HG03159 (cell line): ENCODE measurements at regions not wholly inside any gene's neighbourhood (a gene's known extent, or its start where the extent isn't known, plus 50 kb on each side); places are given as distances from the start of the nearest gene placed in this dataset.
"Not testable (repeated sequence)": the region's sequence is repeated elsewhere in the genome, so short reads cannot be mapped to it uniquely, and the experiment has no call there.

ENCODE experiments used
- ATAC-seq: cut with Tn5 transposase; IDR thresholded peaks from one replicate; pipeline ENCODE4 v1.9.1; 2021; ENCODE audit warnings: mild to moderate bottlenecking, moderate library complexity; ENCODE audit not compliant: unreplicated experiment

DNA sequence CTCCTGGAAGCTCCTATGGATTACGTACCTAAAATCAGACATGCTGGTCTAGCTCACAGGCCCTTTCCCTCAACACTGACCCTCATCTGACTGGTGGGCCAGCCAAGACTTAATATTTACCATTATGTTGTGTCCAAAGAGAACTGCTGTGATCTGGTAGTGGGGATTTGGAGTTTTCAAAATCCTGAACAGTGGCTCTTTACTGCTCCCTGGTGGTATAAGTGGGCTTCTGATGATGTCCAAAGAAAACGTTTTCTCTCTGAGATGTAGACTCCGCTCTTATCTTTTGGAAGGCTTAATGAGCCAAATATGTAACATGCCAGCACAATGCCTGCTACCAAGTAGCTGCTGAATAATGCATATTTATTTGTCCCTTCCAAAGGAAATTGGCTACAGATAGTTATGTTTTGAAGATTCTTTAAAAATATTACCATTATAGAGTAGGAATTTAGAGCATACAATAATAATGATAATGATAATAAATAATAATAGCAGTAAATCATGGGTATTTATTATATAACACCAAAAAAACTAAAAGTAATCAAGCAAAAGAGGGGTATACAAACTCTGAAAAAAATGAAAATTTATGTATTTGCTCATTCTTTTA lies 406.6 kb upstream of the TNC start:
- peak; percentile 73 for ATAC-seq

DNA sequence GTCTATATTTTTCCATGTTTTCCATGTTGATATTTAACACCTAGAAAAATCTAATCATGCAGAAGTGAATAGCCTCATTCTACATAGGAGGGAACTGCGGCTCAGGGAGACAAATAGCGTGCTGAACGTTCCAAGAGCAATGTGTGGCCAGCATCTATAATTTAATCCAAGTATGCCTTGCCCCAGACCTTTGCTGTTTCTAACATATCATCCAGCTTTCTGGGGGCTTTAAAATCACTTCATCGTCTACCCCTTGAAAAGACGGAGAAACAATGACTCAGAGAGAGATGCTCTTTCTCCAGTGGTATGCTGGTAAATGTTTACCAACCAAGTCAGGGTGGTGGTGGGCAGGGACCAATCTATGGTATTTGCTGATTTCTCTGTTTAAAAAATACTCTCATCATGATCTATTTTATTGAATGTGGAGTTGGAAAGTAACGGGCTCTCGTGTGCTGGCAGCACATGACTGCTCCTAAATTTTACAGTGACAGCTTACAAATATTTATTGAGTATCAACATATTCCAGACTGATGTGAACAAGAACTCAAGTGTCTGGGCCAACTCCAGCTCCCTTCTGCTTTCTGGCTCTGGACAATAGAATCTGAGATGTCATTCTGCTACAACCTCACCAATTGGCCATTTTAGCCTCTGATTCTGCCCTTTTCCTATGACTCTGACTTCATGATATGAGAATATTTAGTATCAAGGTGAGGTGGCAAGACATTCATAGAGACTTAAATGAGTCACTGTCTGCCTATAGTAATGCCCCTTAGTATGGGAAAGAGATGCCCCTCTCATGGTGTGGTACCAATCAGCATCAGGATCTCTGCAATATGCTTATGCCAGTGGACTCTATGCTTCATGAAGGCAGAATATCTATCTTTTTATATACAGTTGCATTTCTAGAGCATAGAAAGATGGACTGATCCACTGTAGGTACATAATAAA lies 407.4 kb upstream of the TNC start:
- no peak for ATAC-seq

DNA sequence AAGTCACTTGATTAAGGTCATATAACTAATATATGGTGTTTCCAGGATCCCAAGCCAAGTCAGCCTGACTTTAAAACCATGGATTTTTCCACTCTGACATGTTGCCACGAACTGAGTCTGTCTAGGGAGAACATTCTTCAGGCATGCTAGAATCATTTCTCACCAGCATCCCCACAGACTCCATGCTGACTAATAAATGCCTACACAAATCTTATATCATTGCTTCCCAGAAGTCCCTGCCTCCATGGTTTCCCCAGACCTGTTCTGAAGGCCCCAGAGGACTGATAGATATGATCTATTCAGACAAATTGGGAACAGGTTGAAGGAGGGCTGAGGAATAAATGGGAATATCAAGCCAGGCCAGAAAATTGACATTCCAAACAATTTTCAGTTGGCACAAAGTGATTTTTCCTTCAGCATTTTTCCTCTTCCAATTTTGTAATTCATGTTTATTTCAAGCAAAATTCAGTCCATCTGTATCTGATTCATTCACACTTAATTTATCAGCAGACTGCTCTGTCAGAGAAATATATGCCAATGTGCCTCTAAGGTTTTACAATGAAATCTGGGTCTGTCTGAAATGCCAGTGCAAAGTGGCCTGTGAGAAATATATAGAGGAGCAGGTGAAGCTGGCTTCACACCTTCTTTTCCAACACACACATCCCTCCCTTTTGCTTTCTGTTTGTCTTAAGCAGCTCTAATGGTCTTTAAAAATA lies 413.6 kb upstream of the TNC start:
- no peak for ATAC-seq

DNA sequence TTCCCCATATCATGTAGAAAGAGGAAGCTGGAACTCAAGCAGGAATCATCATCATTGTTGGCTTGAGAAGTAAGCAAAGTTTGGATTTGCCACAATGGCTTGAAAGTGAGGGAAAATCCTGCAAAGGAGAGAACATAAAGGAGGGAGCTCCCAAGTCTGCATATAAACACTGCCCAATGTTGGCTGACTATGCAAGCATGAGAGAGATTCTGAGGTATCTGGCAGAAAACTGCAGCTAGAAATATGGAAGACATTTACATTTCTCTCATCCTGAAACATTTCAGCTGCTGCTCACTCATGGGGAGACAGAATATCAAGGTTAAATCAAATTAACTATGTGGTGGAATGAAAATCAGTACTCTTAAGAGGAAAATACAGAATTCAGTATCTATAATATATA lies 415.6 kb upstream of the TNC start:
- no peak for ATAC-seq

DNA sequence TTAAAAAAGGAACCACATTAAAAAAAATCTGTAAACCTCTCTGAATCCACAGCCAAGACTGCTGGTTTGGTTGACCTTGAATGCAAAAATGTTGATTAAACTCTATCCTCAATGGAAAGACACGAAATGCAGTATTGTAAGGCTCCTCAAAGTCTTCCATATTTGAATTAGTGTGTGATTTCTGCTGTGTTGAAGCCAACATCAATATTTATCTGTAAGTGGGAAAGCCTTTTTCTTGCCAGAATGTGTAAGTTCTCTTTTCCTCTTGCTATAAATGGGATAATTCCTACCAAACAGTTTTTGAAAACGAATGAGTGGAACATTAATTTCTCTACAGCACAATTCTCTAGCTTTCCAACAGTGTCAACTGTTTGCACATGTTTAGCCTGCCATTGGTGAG lies 422.1 kb upstream of the TNC start:
- ATAC-seq: no peak

DNA sequence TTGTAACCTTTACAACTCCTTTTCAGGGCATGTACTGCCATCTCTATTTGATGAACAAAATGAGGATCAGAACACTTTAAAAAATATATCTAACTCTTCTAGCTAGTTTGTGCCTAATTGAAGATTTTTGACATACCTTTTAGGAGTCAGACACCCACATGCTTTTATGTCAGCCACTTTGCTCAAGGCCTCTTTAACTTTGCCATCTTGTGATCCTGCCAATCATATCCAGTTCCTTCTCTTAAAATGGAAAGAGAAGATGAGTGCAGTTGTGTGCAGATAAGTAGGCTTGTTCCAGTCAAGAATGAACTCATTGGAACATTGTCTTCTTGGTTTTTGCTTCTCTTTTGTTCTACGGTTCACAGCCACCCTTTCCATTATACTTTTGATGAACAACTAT lies 425.6 kb upstream of the TNC start:
- ATAC-seq: no peak

DNA sequence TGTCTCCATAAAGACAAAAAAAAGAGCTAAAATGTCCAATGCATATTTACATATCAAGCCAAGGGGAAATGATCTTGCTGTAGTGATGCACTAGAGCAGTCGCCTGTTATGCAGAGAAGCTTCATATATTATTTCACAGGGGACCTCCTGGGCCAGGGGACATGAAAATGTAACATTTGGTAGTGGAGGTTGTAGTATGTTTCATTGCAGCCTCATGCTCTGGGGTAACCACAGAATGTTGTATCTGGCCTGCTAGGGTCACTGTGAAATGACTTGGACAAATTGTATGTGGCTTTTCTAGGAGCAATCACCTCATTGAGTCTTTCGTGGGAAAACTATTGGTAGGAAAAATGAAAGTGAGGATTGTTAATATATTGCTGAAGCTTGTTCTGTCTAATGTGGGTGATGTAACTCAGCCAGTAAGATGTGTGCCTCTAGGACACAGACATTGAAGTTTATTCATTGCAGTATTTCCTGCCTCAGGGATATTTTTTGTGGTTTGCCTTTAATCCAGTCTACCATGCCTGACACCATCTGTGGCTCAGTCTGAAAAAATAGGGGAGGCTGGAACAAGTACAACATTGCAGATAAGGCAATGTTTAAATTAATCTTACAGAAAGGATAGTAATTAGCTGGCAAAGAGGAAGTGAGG lies 430.8 kb upstream of the TNC start:
- ATAC-seq: no peak

DNA sequence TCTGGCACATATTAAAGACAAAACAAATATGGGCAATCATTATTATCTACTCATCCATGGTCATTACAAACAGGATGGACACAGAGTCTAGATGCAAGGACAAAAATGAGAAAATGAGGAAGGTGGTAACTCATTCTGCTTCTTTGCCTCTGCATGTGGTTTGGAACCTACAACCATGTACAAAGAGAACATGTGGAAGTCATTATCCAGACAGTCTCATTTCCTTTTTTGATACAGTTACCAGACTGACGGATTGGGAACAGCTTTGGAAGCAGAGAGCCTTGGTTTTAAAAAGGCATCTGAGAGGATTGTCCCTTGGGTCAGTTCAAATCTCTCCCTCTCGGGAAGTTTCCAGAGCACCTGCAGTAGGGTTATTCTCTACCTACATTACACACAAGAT lies 433.4 kb upstream of the TNC start:
- no peak for ATAC-seq

DNA sequence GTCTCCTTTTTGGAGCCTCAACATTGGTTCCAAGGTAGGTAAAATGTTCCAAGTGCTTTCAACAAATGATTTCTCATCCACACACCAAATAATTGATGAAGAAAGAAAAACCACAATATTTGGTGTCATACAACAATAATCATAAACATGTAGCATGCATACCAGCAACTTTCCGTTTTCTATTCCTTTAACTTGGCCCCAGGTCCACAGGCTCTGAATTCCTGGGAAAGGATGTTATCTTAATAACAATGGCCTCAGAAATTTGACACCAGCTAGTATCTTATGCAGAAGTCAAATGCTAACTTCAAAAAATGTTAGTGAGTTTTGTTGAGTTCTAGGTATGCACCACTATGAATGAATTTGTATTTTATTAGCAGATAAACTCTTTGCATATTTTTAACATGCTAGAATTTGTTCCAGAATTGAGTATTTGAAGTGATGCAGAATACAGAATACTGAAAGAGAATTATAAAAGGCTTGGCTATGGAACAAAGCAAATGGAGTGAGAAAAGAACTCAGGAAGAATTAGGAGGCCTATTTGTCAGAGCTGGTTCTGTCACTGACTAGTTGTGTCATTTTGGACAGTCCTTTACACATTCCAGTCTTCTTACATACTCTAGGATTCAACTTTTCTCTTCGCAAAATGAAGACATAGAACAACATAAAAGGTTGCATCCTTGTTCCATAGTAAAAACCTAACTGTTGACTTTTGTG lies 435.3 kb upstream of the TNC start:
- ATAC-seq: no peak

DNA sequence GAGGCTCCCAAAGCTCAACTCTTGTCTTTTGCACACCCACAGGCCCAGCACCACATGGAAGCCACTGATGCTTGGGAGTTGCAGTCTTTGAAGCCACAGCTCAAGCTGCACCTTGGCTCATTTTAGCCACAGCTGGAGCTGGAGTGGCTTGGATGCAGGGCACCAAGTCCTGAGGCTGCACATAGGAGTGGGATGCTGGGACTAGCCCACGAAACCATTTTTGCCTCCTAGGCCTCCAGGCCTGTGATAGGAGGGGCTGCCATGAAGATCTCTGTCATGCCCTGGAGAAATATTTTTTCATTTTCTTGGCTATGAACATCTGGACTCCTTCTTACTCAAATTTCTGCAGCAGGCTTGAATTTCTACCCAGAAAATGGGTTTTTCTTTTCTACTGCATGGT lies 438.5 kb upstream of the TNC start:
- ATAC-seq: no peak

DNA sequence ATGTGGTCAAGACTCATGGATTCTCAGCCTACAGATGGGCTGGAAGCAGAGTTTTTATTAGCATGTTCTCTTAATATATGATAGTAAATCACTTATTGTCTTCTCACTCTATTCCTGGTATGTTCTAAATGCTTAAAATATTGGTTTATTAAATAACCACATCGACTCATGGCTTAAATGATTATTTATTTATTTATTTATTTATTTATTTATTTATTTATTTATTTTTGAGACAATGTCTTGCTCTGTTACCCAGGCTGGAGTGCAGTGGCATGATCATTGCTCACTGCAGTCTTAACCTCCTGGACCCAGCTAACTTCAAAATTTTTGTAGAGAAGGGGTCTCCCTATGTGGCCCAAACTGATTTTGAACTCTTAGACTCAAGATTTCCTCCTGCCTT lies 457.2 kb upstream of the TNC start:
- no peak for ATAC-seq

DNA sequence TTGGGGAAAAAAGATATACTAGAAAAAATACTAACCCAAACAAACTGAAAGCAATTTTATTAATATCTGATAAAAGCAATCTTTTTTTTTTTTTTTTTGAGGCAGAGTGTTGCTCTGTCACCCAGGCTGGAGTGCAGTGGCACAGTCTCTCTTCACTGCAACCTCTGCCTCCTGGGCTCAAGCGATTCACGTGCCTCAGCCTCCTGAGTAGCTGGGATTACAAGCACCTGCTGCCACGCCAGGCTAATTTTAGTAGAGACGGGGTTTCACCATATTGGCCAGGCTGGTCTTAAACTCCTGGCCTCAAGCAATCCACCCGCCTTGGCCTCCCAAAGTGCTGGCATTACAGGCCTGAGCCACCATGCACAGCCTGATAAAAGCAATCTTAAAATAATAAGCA lies 467.5 kb upstream of the TNC start:
- not testable (repeated sequence) for ATAC-seq

DNA sequence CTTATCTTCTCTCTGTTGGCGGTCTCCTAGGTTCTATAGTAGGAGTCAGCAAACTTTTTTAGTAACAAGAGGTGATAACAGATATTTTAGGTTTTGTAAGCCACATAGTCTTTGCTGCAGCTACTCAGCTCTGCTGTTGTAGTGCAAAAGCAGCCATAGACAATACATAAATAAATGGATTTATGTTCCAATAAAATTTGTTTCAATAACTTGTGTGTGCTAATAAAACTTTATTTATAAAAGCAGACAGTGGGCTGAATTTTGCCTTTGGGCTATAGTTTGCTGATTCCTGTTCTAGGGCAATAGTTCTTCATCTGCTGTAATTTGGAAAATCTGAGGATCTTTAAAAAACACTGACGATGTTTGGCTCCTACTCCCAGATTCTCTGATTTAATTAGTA lies 469.4 kb upstream of the TNC start:
- no peak for ATAC-seq

DNA sequence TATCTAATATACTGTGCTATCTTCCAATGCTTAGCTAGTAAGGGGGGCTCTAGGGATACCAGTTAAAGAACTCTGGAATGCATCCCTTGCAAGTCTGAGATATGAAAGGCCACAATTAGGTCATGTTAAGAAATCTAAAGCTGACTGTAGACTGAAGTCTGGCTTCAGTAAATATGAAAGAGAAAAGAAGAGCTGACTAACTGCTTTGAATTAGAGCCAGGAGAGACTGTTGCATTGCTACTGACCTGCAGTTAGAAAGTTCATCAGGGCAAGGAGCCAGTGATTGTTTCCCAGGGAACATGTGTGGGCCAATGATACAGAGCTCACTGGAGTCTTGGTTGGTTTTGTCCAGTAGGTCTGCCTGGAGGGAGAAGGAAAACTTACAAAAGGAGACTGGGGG lies 472.1 kb upstream of the TNC start:
- no peak for ATAC-seq

DNA sequence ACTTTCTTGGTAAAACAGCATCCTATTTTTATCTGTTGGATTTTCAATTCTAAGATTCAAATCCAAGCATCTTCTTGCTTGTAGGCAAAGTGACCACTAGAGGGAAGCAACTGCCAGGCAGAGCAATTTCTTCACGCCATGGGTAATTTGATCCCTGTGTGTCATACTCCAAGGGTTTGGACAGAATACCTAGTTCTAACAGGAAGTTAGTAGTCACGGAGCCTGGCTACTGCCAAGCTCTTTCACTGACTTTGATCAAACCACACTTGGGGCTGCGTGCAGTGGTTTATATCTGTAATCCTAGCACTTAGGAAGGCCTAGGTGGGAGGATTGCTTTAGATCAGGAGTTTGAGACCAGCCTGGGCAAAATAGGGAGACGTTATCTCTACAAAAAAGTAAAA lies 473.6 kb upstream of the TNC start:
- ATAC-seq: peak; percentile 58

DNA sequence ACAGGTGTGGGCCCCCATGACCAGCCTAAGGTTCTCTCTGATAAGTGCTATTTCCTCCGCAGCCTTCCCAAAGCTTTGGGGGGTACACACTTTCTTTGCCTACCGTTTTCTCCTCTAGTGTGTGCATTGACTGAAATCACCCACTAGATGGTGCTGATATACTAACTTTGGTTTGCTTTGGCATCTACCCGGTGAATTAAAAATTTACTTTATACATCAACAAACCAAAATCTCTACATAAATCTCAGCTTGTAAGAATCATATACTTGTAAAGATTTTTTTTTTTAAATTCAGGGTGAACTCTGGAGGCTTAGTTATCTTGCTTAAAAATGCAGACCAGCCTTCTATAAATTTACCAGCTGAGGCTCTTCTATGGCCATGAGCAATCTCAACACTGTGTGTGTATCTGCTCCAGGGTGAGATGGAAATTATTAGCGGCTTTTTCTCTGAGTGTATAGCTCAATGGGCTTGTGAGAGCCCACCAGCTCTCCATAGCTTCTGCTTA lies 475.7 kb upstream of the TNC start:
- ATAC-seq: peak; percentile 74

DNA sequence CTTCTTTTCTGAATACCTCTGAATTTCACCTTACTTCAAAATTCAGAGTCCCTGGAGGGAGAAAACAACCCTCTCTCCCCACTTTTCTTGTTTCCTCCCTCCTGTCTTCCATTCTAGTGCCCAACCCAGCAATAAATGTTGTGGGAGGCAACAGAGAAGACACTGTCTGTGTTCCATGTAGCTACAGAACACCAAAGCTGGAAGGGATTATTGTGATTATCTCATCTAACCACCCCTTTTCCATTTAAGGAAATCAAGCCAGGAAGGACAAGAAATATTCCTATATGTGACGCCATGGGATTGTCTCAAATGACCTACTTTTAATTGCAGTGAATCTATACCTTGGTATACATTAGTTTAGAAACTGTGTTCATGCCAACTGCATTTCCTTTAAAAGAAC lies 476.6 kb upstream of the TNC start:
- ATAC-seq: no peak

DNA sequence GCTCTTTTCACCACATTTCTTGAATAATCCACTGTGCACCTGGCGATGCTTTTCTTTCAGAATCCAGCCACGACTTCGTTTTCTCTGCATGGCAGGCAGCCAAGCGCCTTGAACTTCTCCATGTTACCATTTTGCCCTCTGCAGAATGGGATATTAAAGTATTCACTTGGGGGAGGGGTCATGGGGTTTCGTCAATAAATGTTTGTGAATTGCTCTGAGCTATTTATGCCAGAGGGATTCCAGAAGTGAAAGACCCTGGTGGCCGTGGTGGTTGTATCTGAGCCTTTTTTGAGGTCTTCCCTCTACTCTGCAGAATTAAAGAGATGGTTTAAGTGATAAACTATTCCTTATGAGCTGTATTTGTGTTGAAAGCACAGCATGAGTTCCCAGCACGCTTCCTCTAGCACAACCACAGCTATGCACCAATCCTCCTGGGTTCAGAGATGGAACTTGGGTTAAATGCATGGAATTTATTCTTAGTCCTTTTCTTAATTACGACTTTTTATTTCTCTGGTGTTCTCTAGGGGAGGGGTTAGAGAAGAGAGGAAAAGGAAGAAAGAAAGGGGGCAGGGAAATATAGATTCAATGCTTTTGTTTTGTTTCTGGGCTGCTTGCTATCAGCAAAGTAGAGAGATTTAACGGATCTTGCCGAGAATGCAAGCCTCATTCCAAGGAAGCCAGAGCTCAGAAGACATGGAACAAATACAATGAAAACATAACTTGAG lies 478.2 kb upstream of the TNC start:
- no peak for ATAC-seq

DNA sequence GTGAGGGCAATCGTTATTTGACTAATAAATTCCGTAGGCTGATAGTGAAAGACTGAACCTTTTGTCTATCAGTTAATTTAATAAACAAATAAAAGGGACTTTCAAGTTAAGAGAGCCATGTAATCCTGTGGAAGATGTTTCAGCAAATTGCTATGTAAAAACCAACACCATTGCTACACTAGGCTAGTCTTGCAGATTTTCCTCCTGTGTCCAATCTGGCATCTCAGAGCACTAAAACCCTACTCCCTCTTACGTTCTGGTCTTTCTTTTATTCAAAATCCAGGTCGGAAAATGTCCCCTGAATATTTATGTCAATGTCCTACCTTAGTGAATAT lies 478.8 kb upstream of the TNC start:
- ATAC-seq: no peak

DNA sequence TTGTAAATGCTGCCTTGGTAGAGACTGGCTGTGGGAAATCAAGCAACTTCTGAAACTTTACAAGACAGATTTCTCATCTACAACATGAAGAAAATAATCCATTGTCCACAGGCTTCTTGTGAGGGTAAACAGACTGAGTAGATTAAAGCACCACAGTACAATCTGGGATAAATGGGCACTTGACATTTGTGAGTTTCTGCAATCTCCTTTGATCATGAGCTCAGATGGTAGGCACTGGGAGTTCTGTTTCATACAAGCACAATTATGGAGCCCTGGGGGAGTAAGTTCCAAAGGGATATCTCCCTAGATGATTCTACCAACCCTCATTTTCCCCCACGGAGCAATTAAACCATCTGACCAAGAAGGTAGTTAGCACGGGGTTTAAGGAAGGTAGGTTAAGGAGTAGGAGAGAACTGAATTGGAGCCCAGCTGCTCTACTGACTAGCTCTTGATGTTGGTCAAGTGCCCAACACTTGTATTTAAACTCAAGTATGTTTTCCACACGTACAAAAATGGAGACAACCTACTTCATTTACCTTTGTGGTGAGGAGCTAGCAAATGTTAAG lies 479.5 kb upstream of the TNC start:
- ATAC-seq: no peak
